ENCODE measurements at regions not wholly inside any gene's neighbourhood (a gene's known extent, or its start where the extent isn't known, plus 50 kb on each side); places are given as distances from the start of the nearest gene placed in this dataset.

DNA sequence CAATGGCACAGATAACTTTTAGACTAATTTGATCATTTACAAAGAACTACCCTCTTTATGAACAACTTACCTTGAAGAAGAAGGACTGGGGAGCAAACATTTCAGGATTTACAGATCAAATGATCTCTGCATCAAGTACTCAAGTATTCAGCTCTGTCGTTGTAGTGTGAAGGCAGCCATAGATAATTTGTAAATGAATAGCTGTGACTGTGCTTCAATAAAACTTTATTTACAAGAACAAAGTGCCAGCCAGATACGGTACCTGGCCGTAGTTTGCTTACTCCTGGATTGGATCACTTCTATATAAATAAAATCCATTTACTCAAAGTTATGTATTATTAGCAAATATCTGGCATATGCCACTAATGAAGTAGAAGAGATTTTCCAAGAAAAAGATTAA is 388.2 kb upstream of the SEMA3A start:
- no peaks in the 10 kb centered on the region for H3K9me3 ChIP-seq (ENCODE audit: control insufficient read depth, low read length)
- WGBS, 2 experiments: 88 to 100% methylated on average over 1 to 2 of the region's 3 CpGs
- no peaks in the 10 kb centered on the region for H3K36me3 ChIP-seq (ENCODE audit: control insufficient read depth, insufficient read depth, low read length)
- H3K4me3 ChIP-seq (ENCODE audit: insufficient read depth, low read depth, low read length): no peak overlapping the region
- H3K27ac ChIP-seq (ENCODE audit: insufficient read depth, low read depth, low read length, poor library complexity, severe bottlenecking): no peak overlapping the region
- no peaks in the 10 kb centered on the region for H3K27me3 ChIP-seq (ENCODE audit: control insufficient read depth, insufficient read depth, low read length, poor library complexity, severe bottlenecking)
- H3K4me1 ChIP-seq (ENCODE audit: control insufficient read depth, insufficient read depth, low read length): no peaks in the 10 kb centered on the region

DNA sequence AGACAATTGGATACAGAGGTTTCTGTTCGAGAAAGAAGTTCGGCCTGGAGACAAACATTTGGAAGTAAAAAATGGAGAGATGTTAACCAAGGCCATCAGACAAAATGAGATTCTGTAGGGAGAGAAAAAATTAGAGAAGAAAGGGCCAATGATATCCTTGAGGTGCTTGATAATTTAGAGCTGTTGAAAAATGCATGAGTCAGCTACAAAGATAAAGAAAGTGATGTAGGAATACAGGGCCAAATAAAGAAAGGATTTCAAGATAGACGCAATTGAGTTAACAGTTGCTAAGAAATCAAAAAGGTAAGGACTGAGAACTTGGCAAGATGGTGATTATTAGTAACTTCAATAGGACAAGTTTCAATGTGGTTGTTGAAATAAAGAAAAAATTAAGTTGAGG is 384.2 kb upstream of the SEMA3A start:
- Histone ChIP-seq H3K36me3 (ENCODE audit: control insufficient read depth, insufficient read depth, low read length) (no peaks in the 10 kb centered on the region), H3K27me3 (ENCODE audit: control insufficient read depth, insufficient read depth, low read length, poor library complexity, severe bottlenecking) (no peaks in the 10 kb centered on the region), H3K4me1 (ENCODE audit: control insufficient read depth, insufficient read depth, low read length) (no peaks in the 10 kb centered on the region), H3K4me3 (ENCODE audit: insufficient read depth, low read depth, low read length) (no peak overlapping the region), H3K9me3 (ENCODE audit: control insufficient read depth, low read length) (no peaks in the 10 kb centered on the region), H3K27ac (ENCODE audit: insufficient read depth, low read depth, low read length, poor library complexity, severe bottlenecking) (no peak overlapping the region)
- WGBS, 2 experiments: 94 to 95% methylated on average over 3 of the region's 3 CpGs

DNA sequence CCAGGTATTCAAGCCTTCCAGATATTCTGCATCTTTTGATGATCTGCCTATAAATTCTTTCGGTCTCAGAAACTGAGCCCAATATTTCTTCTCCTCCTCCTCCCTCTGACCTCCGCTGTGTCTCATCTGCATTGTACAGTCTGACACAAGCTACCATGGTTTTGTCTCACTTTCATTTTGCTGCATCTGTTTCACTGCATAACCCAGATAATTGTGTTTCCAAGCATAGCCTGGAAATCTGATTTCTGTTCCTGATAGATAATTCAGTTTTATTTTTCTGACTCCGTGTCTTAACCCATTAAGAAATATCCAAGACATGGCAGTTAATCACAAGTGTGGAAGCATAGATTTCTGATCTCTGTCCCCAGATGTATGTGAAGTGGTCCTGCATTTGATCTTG is 374.2 kb upstream of the SEMA3A start:
- WGBS, 2 experiments: 95 to 98% methylated on average over 2 to 3 of the region's 3 CpGs
- H3K9me3 ChIP-seq (ENCODE audit: control insufficient read depth, low read length): no peaks in the 10 kb centered on the region
- no peaks in the 10 kb centered on the region for H3K27me3 ChIP-seq (ENCODE audit: control insufficient read depth, insufficient read depth, low read length, poor library complexity, severe bottlenecking)
- H3K4me1 ChIP-seq (ENCODE audit: control insufficient read depth, insufficient read depth, low read length): no peaks in the 10 kb centered on the region
- H3K27ac ChIP-seq (ENCODE audit: insufficient read depth, low read depth, low read length, poor library complexity, severe bottlenecking): no peak overlapping the region
- no peaks in the 10 kb centered on the region for H3K36me3 ChIP-seq (ENCODE audit: control insufficient read depth, insufficient read depth, low read length)
- no peak overlapping the region for H3K4me3 ChIP-seq (ENCODE audit: insufficient read depth, low read depth, low read length)

DNA sequence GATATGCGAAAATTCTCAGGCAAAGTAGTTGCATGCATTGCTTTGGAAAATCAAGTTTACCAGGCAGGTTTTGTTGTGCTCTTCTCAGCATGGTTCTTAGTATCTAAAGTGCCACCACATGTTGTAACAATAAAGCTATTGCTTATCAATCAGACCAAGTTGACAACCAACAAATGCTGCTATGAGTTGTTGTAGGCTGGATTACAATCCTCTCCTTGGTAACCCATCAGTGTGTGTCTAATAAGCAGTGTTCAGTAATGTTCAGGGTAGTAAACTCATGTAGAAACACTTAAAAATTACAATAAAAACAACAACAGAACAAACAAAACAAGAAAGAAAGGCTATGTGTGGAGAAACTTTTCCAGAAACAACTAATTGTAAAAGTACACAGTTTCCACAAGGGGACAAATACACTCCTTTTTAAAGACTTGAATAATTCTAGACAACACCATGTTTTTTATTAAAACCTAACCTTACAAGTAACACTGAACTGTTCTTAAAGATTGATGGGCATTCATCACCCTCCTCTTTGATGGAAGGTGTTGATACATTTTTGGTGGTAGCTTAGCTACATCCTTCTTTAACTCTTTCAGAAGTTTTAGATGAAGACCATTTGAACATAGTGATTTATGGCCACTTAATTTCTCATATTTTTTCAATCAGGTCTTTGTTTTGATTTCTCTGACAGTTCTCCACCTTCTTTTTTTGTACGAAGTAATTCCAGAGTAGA is 370.9 kb upstream of the SEMA3A start:
- H3K27me3 ChIP-seq (ENCODE audit: control insufficient read depth, insufficient read depth, low read length, poor library complexity, severe bottlenecking): no peaks in the 10 kb centered on the region
- no peaks in the 10 kb centered on the region for H3K4me1 ChIP-seq (ENCODE audit: control insufficient read depth, insufficient read depth, low read length)
- peak overlapping the region; percentile 57 for H3K27ac ChIP-seq (ENCODE audit: insufficient read depth, low read depth, low read length, poor library complexity, severe bottlenecking)
- H3K36me3 ChIP-seq (ENCODE audit: control insufficient read depth, insufficient read depth, low read length): no peaks in the 10 kb centered on the region
- WGBS, 2 experiments: 90% methylated on average over 2 of the region's 2 CpGs
- H3K4me3 ChIP-seq (ENCODE audit: insufficient read depth, low read depth, low read length): no peak overlapping the region
- H3K9me3 ChIP-seq (ENCODE audit: control insufficient read depth, low read length): no peaks in the 10 kb centered on the region

DNA sequence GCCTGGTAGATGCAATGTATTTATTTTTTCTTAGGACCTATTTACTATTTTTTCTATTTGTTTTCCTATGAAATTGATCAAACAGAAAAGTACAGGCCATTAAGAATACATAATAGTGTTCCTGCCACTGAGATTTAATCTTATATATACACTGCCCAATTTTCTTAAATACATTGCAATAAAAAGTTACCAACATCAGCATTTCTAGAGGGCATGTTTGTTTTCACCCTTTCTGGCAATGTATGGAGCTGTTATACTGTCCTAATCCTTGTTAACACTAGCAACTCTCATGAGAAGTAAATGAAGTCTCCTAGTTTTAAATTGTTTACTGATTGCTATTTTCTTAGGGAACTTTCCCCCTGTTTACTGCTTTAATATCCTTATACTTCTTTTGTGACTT is 359.1 kb upstream of the SEMA3A start:
- no peak overlapping the region for H3K27ac ChIP-seq (ENCODE audit: insufficient read depth, low read depth, low read length, poor library complexity, severe bottlenecking)
- H3K27me3 ChIP-seq (ENCODE audit: control insufficient read depth, insufficient read depth, low read length, poor library complexity, severe bottlenecking): no peaks in the 10 kb centered on the region
- no peak overlapping the region for H3K4me3 ChIP-seq (ENCODE audit: insufficient read depth, low read depth, low read length)
- H3K9me3 ChIP-seq (ENCODE audit: control insufficient read depth, low read length): no peaks in the 10 kb centered on the region
- H3K4me1 ChIP-seq (ENCODE audit: control insufficient read depth, insufficient read depth, low read length): no peaks in the 10 kb centered on the region
- no peaks in the 10 kb centered on the region for H3K36me3 ChIP-seq (ENCODE audit: control insufficient read depth, insufficient read depth, low read length)

DNA sequence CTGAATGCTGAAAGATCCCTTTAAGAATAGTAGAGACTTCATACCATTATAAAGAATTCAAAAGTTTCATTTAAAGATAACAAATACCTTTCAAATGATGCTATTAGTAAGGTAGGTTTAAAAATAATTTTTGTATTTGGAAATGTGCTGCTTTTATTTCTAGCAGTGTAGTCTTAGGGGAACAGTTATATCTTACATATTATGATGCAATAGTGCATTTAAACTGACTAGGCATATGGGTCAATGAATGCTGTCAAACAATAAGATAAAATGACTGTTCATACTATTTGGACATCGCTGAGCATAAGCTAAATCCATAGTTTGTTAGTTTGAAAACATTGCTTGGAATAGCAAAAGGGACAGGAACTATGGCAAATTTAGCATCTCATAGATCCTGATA is 354.8 kb upstream of the SEMA3A start:
- no peaks in the 10 kb centered on the region for H3K9me3 ChIP-seq (ENCODE audit: control insufficient read depth, low read length)
- H3K27ac ChIP-seq (ENCODE audit: insufficient read depth, low read depth, low read length, poor library complexity, severe bottlenecking): no peak overlapping the region
- H3K4me3 ChIP-seq (ENCODE audit: insufficient read depth, low read depth, low read length): no peak overlapping the region
- no peaks in the 10 kb centered on the region for H3K27me3 ChIP-seq (ENCODE audit: control insufficient read depth, insufficient read depth, low read length, poor library complexity, severe bottlenecking)
- WGBS, 2 experiments: 0% methylated on average over 1 of the region's 1 CpG
- peaks cover 10% of the 10 kb centered on the region for H3K4me1 ChIP-seq (ENCODE audit: control insufficient read depth, insufficient read depth, low read length)
- H3K36me3 ChIP-seq (ENCODE audit: control insufficient read depth, insufficient read depth, low read length): no peaks in the 10 kb centered on the region

DNA sequence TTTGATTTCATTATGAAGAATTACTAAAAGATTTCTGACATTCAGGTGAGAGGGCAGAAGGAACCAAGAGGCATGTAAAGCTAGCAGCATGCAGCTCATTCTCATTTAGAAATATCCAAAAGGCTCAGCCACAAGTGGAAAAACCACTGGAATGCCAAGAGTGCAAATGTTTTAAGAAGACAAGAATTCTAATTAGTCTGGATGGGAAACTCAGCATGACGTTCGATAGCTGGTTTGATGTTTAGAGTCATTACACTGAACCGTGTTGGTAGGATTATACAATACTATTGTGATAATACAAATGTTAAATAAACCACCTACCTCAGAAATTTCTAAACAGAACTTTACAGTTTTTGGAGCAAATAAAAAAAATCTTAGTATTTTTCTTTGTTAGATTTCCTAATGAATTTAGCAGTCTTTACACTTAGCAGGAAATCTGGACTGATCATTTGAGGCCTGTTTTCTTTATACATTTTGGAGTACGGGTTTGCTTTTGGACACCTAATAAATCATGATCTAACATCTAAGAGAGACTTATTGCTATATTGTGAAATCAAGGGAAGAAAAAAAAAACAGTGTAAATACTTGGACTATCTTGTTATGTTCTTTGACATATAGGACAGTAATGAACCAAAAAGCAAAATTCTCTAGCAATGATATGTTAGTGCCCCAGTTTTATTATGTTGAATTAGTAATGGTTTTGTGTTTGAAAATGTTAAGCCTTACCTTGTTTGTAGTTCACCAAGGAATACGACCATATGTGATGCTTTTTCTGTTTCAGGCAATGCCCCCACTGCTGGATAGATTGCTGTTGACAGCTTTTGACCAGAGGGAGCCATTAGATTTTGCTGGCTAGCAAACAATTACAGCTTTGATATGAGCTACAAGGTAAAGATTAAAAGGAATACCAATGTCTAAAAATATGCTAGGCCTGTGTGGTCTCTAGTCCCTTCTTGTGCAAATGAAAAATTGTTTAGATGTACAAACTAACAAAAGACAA is 354.1 kb upstream of the SEMA3A start:
- 35 to 38% methylated on average over 3 to 4 of the region's 5 CpGs for WGBS, 2 experiments
- Histone ChIP-seq H3K27ac (ENCODE audit: insufficient read depth, low read depth, low read length, poor library complexity, severe bottlenecking) (no peak overlapping the region), H3K27me3 (ENCODE audit: control insufficient read depth, insufficient read depth, low read length, poor library complexity, severe bottlenecking) (no peaks in the 10 kb centered on the region), H3K36me3 (ENCODE audit: control insufficient read depth, insufficient read depth, low read length) (no peaks in the 10 kb centered on the region), H3K9me3 (ENCODE audit: control insufficient read depth, low read length) (no peaks in the 10 kb centered on the region), H3K4me1 (ENCODE audit: control insufficient read depth, insufficient read depth, low read length) (peaks cover 10% of the 10 kb centered on the region), H3K4me3 (ENCODE audit: insufficient read depth, low read depth, low read length) (no peak overlapping the region)

DNA sequence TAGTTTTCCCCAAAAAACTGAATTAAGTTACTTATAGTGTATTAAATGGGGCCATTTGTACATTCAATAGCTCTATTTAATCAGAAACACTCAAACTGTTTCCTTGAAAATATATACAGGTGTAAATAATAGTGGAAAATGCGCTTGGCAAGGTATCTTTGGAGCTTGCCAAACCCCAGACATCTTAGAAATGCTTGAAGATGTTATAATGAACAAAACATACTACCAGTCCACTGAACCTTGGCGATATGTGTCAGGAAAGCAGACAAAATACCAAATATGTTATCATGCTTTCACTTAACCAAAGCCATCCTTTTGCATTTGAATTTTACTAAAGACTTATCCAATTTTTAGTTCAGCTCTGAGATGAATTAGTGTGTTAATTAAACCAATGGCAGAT is 352.7 kb upstream of the SEMA3A start:
- no peak overlapping the region for H3K4me3 ChIP-seq (ENCODE audit: insufficient read depth, low read depth, low read length)
- no peaks in the 10 kb centered on the region for H3K36me3 ChIP-seq (ENCODE audit: control insufficient read depth, insufficient read depth, low read length)
- no peak overlapping the region for H3K27ac ChIP-seq (ENCODE audit: insufficient read depth, low read depth, low read length, poor library complexity, severe bottlenecking)
- peaks cover 10% of the 10 kb centered on the region for H3K4me1 ChIP-seq (ENCODE audit: control insufficient read depth, insufficient read depth, low read length)
- no peaks in the 10 kb centered on the region for H3K27me3 ChIP-seq (ENCODE audit: control insufficient read depth, insufficient read depth, low read length, poor library complexity, severe bottlenecking)
- H3K9me3 ChIP-seq (ENCODE audit: control insufficient read depth, low read length): no peaks in the 10 kb centered on the region
- 87 to 97% methylated on average over 1 to 2 of the region's 2 CpGs for WGBS, 2 experiments

DNA sequence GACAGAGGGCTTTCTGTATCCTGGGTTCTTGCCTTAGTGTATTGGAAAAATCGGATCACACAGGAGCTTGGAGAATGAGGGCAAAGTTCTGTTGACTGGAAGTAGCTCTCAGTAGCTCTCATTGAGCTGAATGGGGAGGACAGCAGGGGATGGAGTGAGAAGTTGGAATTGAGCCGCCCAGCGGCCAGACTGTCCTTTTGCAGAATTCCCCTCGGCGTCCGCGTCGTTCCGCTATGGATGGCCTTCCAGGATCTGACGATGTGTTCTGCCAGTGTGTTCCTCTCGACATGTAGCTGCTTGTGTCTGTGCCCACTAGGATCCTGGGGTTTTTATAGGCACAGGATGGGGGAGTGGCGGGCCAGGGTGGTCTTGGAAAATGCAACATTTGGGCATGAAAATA is 351.8 kb upstream of the SEMA3A start:
- Histone ChIP-seq H3K9me3 (ENCODE audit: control insufficient read depth, low read length) (no peaks in the 10 kb centered on the region), H3K27me3 (ENCODE audit: control insufficient read depth, insufficient read depth, low read length, poor library complexity, severe bottlenecking) (no peaks in the 10 kb centered on the region), H3K27ac (ENCODE audit: insufficient read depth, low read depth, low read length, poor library complexity, severe bottlenecking) (no peak overlapping the region), H3K4me1 (ENCODE audit: control insufficient read depth, insufficient read depth, low read length) (peaks cover 10% of the 10 kb centered on the region), H3K36me3 (ENCODE audit: control insufficient read depth, insufficient read depth, low read length) (no peaks in the 10 kb centered on the region), H3K4me3 (ENCODE audit: insufficient read depth, low read depth, low read length) (no peak overlapping the region)
- 93 to 97% methylated on average over 12 of the region's 12 CpGs for WGBS, 2 experiments

DNA sequence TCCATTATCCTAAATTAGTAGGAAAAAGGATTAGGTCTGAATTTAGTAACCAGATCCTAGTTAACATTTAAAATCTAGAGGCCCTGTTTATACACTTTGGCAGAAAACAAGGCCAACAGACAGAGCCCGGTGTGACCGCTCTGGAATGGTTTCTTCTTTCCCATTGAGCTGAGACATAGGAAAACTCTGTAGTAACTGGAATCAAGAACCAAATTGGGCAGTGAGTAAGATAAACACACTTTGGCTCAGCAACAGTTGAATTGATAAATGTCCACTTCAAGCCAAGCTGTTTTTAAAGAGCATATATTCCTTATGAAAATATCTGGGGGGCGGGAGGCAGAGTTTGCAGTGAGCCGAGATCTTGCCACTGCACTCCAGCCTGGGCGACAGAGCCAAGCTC is 343.7 kb upstream of the SEMA3A start:
- Histone ChIP-seq H3K4me3 (ENCODE audit: insufficient read depth, low read depth, low read length) (no peak overlapping the region), H3K4me1 (ENCODE audit: control insufficient read depth, insufficient read depth, low read length) (no peaks in the 10 kb centered on the region), H3K9me3 (ENCODE audit: control insufficient read depth, low read length) (no peaks in the 10 kb centered on the region), H3K27ac (ENCODE audit: insufficient read depth, low read depth, low read length, poor library complexity, severe bottlenecking) (no peak overlapping the region), H3K36me3 (ENCODE audit: control insufficient read depth, insufficient read depth, low read length) (no peaks in the 10 kb centered on the region), H3K27me3 (ENCODE audit: control insufficient read depth, insufficient read depth, low read length, poor library complexity, severe bottlenecking) (no peaks in the 10 kb centered on the region)
- WGBS, 2 experiments: 88 to 95% methylated on average over 2 to 3 of the region's 5 CpGs
